GM11168 (cell line): ENCODE measurements at regions not wholly inside any gene's neighbourhood (a gene's known extent, or its start where the extent isn't known, plus 50 kb on each side); places are given as distances from the start of the nearest gene placed in this dataset.
"Not testable (repeated sequence)": the region's sequence is repeated elsewhere in the genome, so short reads cannot be mapped to it uniquely, and the experiment has no call there.

Experiments used
- in situ Hi-C: fragments of 300-500 bp; cut with MboI; formaldehyde crosslinking; loops from one replicate; pipeline ENCODE4 v1.12.0; 2022; ENCODE audit warnings: low sequenced_read_pairs; ENCODE audit not compliant: unreplicated experiment

- in situ Hi-C loops, result no loop called here
Observed at GRCh38 chr3:5651351-5651750, 463.8 kb downstream of the EDEM1 start.

- in situ Hi-C loops, result no loop called here
Observed at GRCh38 chr3:5653426-5654143, 466.1 kb downstream of the EDEM1 start.

GRCh38 chr3:5657106-5657505 is 469.6 kb downstream of the EDEM1 start:
- in situ Hi-C loops, result no loop called here

- in situ Hi-C loops, result no loop called here
Observed at GRCh38 chr3:5663601-5664000, 476.1 kb downstream of the EDEM1 start.

DNA sequence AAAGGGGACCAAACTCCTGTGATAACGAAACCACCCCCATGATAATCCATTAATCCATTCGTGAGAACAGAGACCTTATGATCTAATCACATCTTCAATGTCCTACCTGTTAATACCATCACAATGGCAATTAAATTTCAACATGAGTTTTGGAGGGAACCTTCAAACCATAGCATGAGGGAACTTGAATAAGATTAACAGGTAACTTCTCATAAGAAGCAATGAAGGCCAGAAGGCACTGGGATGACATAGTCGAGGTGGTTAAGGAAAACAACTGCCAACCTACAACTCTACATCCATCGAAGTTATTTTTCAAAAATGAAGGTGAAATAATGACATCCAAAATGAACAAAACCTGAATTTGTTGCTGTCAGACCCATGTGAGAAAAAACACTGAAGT is 478.9 kb downstream of the EDEM1 start:
- in situ Hi-C loops, result no loop called here

GRCh38 chr3:5673521-5673920 is 486.0 kb downstream of the EDEM1 start:
- in situ Hi-C loops, result no loop called here

GRCh38 chr3:5675319-5675718 is 487.8 kb downstream of the EDEM1 start:
- in situ Hi-C loops, result no loop called here

DNA sequence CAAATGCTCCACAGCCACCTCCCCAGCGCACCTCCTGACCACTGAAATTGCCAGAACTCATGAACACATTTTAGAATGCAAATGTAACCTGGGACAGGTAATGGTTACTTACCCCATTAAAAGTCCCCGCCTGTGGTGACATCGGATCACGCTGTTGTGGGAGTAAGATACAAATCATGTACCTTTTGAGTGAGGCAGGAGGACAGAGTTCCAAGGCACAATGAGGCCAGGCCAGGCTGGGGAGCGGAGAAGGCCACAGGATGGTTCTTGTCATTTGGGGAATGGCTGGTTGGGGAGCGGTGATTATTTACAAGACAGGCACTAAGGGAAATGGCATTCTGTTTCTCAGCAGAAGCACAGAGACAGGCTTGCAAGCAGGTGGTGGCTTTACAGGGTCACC is 490.0 kb downstream of the EDEM1 start:
- in situ Hi-C loops, result no loop called here

DNA sequence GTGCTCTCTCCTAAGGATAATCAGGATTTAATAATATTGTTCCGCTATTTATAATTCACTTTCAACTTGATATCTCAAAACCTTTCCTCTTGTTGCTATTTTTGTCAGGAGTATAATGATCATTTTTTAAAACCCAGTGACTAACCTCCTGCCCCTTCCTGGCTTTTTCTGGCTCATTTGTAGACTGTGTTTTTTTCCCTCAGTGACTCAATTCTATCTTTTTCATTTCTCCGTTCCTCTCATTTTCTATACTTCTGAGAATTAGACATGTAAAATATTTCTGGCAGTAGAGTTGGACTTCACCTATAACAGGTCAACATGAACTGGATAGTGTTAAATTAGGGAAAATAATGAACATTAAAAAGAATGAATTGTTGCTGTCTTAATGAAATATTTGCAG is 490.7 kb downstream of the EDEM1 start:
- in situ Hi-C loops, result no loop called here

DNA sequence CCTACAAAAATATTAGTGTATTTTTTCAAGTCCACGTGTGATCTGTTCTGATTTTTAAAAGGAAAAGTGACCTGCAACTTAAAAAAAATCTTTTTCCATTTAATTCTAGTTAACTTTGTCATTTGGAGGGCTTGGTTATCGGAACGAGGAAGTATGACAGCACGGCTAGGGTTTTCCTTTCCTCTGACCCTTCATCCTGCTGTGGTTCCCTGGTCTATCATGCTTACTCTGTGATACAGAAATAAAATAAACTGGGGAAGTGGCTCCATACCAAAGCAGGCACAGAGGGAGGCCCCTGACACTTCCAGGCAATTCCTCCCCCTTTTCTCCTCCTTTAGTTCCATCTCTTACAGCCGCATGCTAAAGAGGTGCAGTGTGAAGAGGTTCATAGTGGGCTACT is 491.3 kb downstream of the EDEM1 start:
- in situ Hi-C loops, result no loop called here

- in situ Hi-C loops, result no loop called here
Observed at GRCh38 chr3:5687230-5687629, 499.7 kb downstream of the EDEM1 start.

- in situ Hi-C loops, result no loop called here
Observed at GRCh38 chr3:5690490-5690889, 503.0 kb downstream of the EDEM1 start.

GRCh38 chr3:5690904-5691532 is 503.5 kb downstream of the EDEM1 start:
- in situ Hi-C loops, result no loop called here

DNA sequence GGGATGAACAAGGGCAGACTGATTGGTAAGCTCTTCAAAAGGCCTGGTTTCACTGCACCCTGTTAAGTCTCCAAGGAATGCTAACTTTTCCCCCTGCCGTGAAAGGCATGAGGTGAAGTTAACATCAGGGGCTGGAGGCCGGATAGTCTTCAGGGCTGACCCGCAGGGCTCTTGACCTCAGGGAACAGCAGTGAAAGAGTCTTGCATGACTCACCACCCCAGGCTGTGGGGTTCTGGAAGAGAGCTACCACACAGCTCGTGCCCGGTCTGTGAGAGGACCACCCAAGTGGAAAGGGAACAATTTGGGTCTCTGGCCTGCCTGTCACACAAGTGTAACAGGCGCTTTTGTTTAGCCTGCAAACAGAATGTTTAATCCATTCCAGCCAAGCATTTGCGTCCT is 504.9 kb downstream of the EDEM1 start:
- in situ Hi-C loops, result no loop called here

- in situ Hi-C loops, result no loop called here
Observed at GRCh38 chr3:5694266-5694665, 506.8 kb downstream of the EDEM1 start.

DNA sequence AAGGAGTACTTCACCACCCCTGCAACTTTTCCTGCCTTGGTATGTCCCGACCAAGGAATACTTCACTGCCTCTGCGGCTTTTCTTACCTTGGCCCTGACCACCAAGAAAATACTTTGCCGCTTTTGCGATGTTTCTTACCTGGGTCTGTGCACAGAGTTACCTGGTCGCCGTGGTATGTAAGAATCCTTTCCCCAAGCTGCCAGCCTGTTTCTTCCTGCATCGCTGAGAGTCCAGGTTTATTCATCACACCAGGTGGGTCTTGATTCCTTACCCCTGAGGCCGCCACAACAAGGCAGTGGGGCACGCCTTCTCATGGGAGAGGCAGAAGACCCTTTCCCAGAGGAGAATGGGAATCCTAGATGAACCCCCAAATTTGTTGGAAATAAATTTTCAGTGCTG is 511.3 kb downstream of the EDEM1 start:
- in situ Hi-C loops, result no loop called here

DNA sequence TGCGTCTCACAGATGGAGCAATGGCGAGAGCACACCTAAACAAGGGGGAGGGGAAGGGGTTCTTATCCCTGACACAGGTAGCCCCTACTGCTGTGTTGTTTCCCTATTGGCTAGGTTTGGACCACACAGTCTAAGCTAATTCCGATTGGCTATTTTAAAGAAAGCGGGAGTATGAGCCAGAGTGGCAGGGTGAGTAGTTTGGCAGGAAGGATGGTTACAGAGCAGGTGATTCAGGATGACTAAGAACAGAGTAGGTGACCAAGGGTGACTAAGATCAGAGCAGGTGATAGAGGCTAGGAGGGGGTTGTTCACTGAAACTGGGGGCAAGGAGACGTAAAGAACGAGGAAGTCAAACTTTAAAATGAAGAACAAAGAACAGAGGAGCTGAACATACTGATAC is 511.8 kb downstream of the EDEM1 start:
- in situ Hi-C loops, result no loop called here

- in situ Hi-C loops, result no loop called here
Observed at GRCh38 chr3:5699811-5700210, 512.3 kb downstream of the EDEM1 start.

DNA sequence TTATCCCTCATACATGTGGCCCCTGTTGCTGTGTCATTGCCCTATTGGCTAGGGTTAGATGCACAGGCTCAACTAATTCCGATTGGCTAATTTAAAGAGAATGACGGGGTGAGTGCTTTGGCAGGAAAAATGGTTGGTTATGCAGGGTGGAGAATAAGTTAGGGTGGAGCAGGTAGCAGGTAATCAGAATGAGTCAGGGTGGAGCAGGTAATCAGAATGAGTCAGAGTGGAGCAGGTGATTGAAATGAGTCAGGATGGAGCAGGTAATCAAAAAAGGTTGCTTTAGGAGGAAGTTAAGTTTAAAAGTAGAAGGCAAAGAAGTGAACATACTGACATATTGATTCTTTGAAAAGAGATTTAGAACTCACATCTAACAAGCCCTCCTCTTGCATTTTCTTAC is 513.5 kb downstream of the EDEM1 start:
- in situ Hi-C loops, result not testable (repeated sequence)

DNA sequence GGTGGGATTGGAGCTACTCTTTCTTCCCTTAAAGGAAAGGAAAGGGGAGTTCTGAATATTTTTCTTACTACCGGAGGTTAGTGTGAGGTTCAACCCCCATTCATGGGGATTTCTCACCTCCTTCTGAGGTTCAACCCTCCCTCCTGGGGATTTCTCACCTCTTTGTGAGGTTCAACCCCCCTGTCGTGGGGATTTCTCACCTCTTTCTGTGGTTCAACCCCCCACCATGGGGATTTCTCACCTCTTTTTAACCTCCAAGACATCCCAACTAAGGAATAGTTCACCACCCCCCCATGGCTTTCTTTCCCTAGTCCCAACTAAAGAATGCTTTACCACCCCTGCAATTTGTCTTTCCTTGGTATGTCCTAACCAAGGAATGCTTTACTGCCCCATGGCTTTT is 520.3 kb downstream of the EDEM1 start:
- in situ Hi-C loops, result no loop called here

GRCh38 chr3:5709714-5710113 is 522.2 kb downstream of the EDEM1 start:
- in situ Hi-C loops, result no loop called here

DNA sequence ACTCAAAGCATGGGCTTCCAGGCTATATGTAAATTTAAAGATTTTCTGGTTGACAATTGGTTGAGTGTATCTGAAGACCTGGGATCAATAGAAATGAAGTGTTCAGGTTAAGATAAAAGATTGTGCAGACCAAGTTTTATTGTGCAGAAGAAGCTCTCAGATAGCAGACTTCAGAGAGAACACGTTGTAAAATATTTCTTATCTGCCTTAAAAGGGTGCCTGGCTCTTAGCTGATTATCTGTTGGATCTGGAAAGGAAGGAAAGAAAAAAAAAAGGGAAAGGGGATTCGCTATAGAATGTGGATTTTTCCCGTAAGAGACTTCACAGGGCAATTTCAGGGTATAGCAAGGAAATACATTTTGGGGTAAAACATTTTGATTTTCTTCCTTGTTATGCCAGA is 523.2 kb downstream of the EDEM1 start:
- in situ Hi-C loops, result no loop called here
